B cell (primary cell): ENCODE measurements at regions not wholly inside any gene's neighbourhood (a gene's known extent, or its start where the extent isn't known, plus 50 kb on each side); places are given as distances from the start of the nearest gene placed in this dataset.

Source experiments
- EZH2 ChIP-seq: IDR thresholded peaks from 2 replicates; pipeline ENCODE4 v1.6.1; 2012; ENCODE audit warnings: borderline replicate concordance, low read depth, mild to moderate bottlenecking, moderate library complexity, low read length; ENCODE audit not compliant: insufficient read depth, poor library complexity, severe bottlenecking
- TF ChIP-seq, protein P1 (sequence below): fragments of 200-600 bp; IDR thresholded peaks from one replicate; pipeline ENCODE4 v1.8.0; 2022; ENCODE audit warnings: antibody characterized with exemption, mild to moderate bottlenecking

DNA sequence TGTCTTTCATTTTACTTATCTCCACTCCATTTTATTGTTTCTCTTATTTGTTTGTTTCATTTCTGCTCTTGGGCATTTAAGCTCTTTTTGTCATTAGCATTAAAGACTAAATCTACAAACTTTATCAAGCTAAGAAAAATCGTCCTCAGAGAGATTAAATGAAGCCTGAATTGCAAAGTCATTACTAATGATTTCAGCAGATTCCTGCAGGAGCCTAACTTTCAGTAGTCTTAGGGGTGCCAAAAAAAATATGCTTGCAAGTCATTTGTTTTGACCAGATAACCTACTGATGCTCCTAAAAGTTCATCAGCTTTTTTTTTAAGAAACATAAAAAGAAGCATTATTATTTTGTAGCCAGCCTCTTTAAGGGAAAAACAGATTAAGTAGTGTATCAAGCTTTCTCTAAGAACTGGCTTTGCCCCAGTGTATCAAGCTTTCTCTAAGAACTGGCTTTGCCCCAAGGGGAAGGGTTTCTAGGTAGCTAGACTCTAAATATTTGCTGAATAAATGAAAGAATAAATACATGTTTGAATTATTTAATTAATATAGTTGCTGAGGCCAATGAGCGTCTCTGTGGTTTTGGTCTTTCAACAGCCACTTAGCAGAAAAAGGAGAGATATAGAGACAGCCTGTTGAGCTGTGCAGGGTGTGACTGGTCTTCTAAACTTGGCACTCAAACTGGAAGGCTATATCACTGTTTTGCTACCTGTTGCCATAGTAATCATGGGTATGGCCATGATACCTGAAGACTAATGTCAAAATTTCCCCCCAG, 174.2 kb downstream of the BTC start:
- TF ChIP-seq, protein P1, sequence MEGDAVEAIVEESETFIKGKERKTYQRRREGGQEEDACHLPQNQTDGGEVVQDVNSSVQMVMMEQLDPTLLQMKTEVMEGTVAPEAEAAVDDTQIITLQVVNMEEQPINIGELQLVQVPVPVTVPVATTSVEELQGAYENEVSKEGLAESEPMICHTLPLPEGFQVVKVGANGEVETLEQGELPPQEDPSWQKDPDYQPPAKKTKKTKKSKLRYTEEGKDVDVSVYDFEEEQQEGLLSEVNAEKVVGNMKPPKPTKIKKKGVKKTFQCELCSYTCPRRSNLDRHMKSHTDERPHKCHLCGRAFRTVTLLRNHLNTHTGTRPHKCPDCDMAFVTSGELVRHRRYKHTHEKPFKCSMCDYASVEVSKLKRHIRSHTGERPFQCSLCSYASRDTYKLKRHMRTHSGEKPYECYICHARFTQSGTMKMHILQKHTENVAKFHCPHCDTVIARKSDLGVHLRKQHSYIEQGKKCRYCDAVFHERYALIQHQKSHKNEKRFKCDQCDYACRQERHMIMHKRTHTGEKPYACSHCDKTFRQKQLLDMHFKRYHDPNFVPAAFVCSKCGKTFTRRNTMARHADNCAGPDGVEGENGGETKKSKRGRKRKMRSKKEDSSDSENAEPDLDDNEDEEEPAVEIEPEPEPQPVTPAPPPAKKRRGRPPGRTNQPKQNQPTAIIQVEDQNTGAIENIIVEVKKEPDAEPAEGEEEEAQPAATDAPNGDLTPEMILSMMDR, result no peak
- TF ChIP-seq EZH2, result no peak
